ENCODE measurements at regions not wholly inside any gene's neighbourhood (a gene's known extent, or its start where the extent isn't known, plus 50 kb on each side); places are given as distances from the start of the nearest gene placed in this dataset.

DNA sequence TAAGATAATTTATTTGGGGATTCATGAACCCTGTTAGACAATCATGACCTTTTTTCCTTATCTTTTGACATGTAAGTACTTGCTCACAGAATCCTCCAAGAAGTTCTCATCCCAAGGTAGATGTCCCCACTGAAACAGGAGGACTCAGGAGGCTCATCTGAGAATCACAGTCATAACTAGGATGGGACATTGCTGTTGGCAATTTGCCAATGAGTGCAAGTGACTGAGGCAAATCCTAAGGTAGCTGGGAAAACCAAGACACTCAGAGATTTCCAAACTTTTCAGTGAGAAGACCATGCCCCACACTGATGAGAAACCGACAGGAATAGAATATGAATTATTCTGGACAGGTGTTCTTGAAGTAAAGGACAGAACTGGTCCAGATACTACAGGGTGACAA, 735.0 kb downstream of the TMEM182 start:
- no peak overlapping the region for H3K4me3 ChIP-seq
- no peaks in the 10 kb centered on the region for H3K27me3 ChIP-seq
- H3K9me3 ChIP-seq: peaks cover 0 to 13% (median 2%) of the 10 kb centered on the region in 4 donors
- intact Hi-C loops (cut with DNase I; ENCODE audit: low total_unique reads): no loop called here
- H3K27ac ChIP-seq: no peak overlapping the region
- no peaks in the 10 kb centered on the region for H3K4me1 ChIP-seq
- 49 to 73% (median 61%) methylated on average over 1 of the region's 1 CpG for WGBS, 5 donors
- peak in 1 of 2 donors; percentile 0 for DNase-seq
- TF ChIP-seq, protein P1, sequence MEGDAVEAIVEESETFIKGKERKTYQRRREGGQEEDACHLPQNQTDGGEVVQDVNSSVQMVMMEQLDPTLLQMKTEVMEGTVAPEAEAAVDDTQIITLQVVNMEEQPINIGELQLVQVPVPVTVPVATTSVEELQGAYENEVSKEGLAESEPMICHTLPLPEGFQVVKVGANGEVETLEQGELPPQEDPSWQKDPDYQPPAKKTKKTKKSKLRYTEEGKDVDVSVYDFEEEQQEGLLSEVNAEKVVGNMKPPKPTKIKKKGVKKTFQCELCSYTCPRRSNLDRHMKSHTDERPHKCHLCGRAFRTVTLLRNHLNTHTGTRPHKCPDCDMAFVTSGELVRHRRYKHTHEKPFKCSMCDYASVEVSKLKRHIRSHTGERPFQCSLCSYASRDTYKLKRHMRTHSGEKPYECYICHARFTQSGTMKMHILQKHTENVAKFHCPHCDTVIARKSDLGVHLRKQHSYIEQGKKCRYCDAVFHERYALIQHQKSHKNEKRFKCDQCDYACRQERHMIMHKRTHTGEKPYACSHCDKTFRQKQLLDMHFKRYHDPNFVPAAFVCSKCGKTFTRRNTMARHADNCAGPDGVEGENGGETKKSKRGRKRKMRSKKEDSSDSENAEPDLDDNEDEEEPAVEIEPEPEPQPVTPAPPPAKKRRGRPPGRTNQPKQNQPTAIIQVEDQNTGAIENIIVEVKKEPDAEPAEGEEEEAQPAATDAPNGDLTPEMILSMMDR (IDR thresholded peaks at IDR 0.05): no peak
- no peak for TF ChIP-seq POLR2A (IDR thresholded peaks at IDR 0.05)
- H3K36me3 ChIP-seq: no peaks in the 10 kb centered on the region

GRCh38 chr2:103506812-103507211, 745.0 kb downstream of the TMEM182 start:
- no peaks in the 10 kb centered on the region for H3K9me3 ChIP-seq
- H3K36me3 ChIP-seq: no peaks in the 10 kb centered on the region
- intact Hi-C loops (cut with DNase I; ENCODE audit: low total_unique reads): no loop called here
- no peak for TF ChIP-seq POLR2AphosphoS5 (IDR thresholded peaks at IDR 0.05)
- TF ChIP-seq, protein P1 (IDR thresholded peaks at IDR 0.05): no peak
- no peak for TF ChIP-seq EP300 (IDR thresholded peaks at IDR 0.05)
- no peak for TF ChIP-seq POLR2A (IDR thresholded peaks at IDR 0.05)
- no peaks in the 10 kb centered on the region for H3K27me3 ChIP-seq
- H3K4me1 ChIP-seq: no peaks in the 10 kb centered on the region
- 61 to 75% (median 65%) methylated on average over 4 of the region's 4 CpGs for WGBS, 5 donors
- no peak overlapping the region for H3K27ac ChIP-seq
- H3K4me3 ChIP-seq: no peak overlapping the region
- no peak for DNase-seq

- no peak for DNase-seq
- TF ChIP-seq, protein P1 (IDR thresholded peaks at IDR 0.05): no peak
- TF ChIP-seq POLR2A (IDR thresholded peaks at IDR 0.05) (no peak), EP300 (IDR thresholded peaks at IDR 0.05) (no peak), POLR2AphosphoS5 (IDR thresholded peaks at IDR 0.05) (no peak)
- H3K27ac ChIP-seq: no peak overlapping the region
- H3K4me3 ChIP-seq: no peak overlapping the region
- intact Hi-C loops (cut with DNase I; ENCODE audit: low total_unique reads): no loop called here
- peaks cover 0 to 8% (median under 1%) of the 10 kb centered on the region in 4 donors for H3K9me3 ChIP-seq
- no peaks in the 10 kb centered on the region for H3K27me3 ChIP-seq
- H3K4me1 ChIP-seq: no peaks in the 10 kb centered on the region
- no peaks in the 10 kb centered on the region for H3K36me3 ChIP-seq
These were observed 750.6 kb downstream of the TMEM182 start for GRCh38 chr2:103512442-103512841.

DNA sequence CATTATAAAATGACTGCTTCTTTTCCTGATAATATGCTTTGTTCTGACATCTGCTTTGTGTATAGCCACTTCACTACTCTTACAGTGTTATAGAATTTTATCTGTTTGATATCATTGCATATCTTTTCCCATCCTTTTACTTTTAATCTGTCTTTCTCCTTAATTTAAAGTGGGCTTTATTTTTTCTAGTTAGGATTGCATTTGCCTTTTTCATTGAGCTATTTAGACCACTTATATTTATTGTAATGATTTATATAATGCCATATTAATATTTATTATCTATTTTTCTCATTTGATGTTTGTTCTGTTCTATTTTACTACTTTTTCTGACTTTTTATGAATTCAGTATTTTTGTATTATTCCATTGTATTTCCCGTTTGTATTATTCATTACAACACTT, 758.7 kb downstream of the TMEM182 start:
- H3K9me3 ChIP-seq: peaks cover 0 to 12% (median 0%) of the 10 kb centered on the region in 4 donors
- H3K36me3 ChIP-seq: no peaks in the 10 kb centered on the region
- no peaks in the 10 kb centered on the region for H3K4me1 ChIP-seq
- no peak for DNase-seq
- H3K4me3 ChIP-seq: no peak overlapping the region
- TF ChIP-seq POLR2A (IDR thresholded peaks at IDR 0.05) (no peak), EP300 (IDR thresholded peaks at IDR 0.05) (no peak), POLR2AphosphoS5 (IDR thresholded peaks at IDR 0.05) (no peak)
- TF ChIP-seq, protein P1 (IDR thresholded peaks at IDR 0.05): no peak
- H3K27me3 ChIP-seq: no peaks in the 10 kb centered on the region
- intact Hi-C loops (cut with DNase I; ENCODE audit: low total_unique reads): no loop called here
- no peak overlapping the region for H3K27ac ChIP-seq
- 78 to 85% (median 81%) methylated on average over 1 of the region's 1 CpG for WGBS, 5 donors
